GM12864 (cell line): ENCODE measurements at regions not wholly inside any gene's neighbourhood (a gene's known extent, or its start where the extent isn't known, plus 50 kb on each side); places are given as distances from the start of the nearest gene placed in this dataset.

Experiments used
- DNase-seq: peaks from one replicate; pipeline ENCODE4 v3.0.0-alpha.2; 2011; ENCODE audit warnings: low read depth
- H3K4me3 ChIP-seq: 2 replicates; pipeline ENCODE4 v1.5.1; 2011; ENCODE audit warnings: mild to moderate bottlenecking, low read depth, low read length, control low read depth
- CTCF ChIP-seq: IDR thresholded peaks from 2 replicates; pipeline ENCODE4 v1.5.1; 2011; ENCODE audit warnings: low read depth, mild to moderate bottlenecking, moderate library complexity, low read length, control low read depth, inconsistent platforms; ENCODE audit errors: missing control alignments

- TF ChIP-seq CTCF: no peak
- no peak for DNase-seq
These were observed 242.7 kb downstream of the RRAGC start for GRCh38 chr1:38616846-38617245.

GRCh38 chr1:38615680-38616079 is 243.9 kb downstream of the RRAGC start:
- DNase-seq: no peak
- peak; percentile 45 for TF ChIP-seq CTCF

More at GRCh38 chr1:38616846-38617245, 242.7 kb downstream of the RRAGC start:
- H3K4me3 ChIP-seq: no peak overlapping the region

GRCh38 chr1:38614861-38615260 is 244.7 kb downstream of the RRAGC start:
- no peak for TF ChIP-seq CTCF
- DNase-seq: no peak
- no peak overlapping the region for H3K4me3 ChIP-seq

More at GRCh38 chr1:38615680-38616079, 243.9 kb downstream of the RRAGC start:
- no peak overlapping the region for H3K4me3 ChIP-seq

GRCh38 chr1:38613996-38614395 is 245.6 kb downstream of the RRAGC start:
- no peak overlapping the region for H3K4me3 ChIP-seq
- DNase-seq: no peak
- TF ChIP-seq CTCF: no peak

GRCh38 chr1:38612951-38613350 is 246.6 kb downstream of the RRAGC start:
- TF ChIP-seq CTCF: no peak
- H3K4me3 ChIP-seq: no peak overlapping the region
- no peak for DNase-seq

- TF ChIP-seq CTCF: no peak
- no peak overlapping the region for H3K4me3 ChIP-seq
- no peak for DNase-seq
These were observed 247.8 kb downstream of the RRAGC start for GRCh38 chr1:38611664-38612211.
